ENCODE measurements at regions not wholly inside any gene's neighbourhood (a gene's known extent, or its start where the extent isn't known, plus 50 kb on each side); places are given as distances from the start of the nearest gene placed in this dataset.

DNA sequence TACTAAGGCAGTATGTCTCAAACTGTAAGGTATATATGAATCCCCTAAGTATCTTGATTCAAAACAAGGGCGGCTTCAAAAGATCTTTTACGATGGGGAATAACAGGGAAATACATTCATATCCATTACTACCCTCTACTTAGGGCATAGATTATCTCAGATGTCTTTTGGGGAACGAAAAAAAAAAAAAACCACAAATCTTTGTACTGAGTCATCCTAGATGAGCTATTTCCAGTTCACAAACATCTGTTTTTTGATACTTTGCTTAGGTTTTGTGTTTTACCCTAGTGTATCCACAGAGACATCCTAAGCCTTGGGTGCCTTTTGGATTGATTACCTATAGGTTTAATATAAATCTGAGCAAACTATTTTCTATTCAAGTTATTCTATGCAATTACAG lies 457.2 kb downstream of the NLGN4X start:
- H2AFZ ChIP-seq (ENCODE audit: control insufficient read depth, low read depth, low read length) = no peak overlapping the region
- H3K9ac ChIP-seq (ENCODE audit: control insufficient read depth, insufficient read depth, low read length) = no peak overlapping the region
- in situ Hi-C loops (cut with MboI) = no loop called here
- ATAC-seq (no peak), FAIRE-seq (no peak), DNase-seq (ENCODE audit: low read depth, low spot score) (no peak)
- H3K4me3 ChIP-seq = no peak overlapping the region
- H3K27me3 ChIP-seq (replicated peaks in 1 of 2; ENCODE audit: control insufficient read depth in 2 of 2, insufficient read depth in 2 of 2, low read length in 1 of 2) = no peaks in the 10 kb centered on the region
- RAD21 ChIA-PET (ENCODE audit: unreplicated experiment) = no interaction called here
- intact Hi-C loops (cut with micrococcal nuclease; ENCODE audit: unreplicated experiment) = no loop called here
- H3K27ac ChIP-seq (ENCODE audit: control insufficient read depth, insufficient read depth) = no peak overlapping the region
- POLR2A ChIA-PET = no interaction called here
- 19% methylated on average over 3 of the region's 3 CpGs for WGBS (ENCODE audit: insufficient coverage, insufficient replicate concordance, low lambda C conversion rate, missing lambda C conversion rate)
- H3K4me2 ChIP-seq (ENCODE audit: control insufficient read depth, insufficient read depth) = no peak overlapping the region
- SMC1A ChIA-PET (ENCODE audit: uncharacterized antibody, unreplicated experiment) = interaction anchor here (1.7 kb wide), 1 partner anchor 9 kb away, joined by 3 read pairs; no protein-coding TSS in a partner anchor
- CTCF ChIA-PET = no interaction called here
- BruUV-seq (replicated peaks) = no TSS peak
- no peak for TF ChIP-seq TAF1 (IDR thresholded peaks at IDR 0.05; ENCODE audit: borderline replicate concordance, low read depth, low read length)
- TF ChIP-seq ZNF24 (IDR thresholded peaks at IDR 0.05) = no peak
- TF ChIP-seq KLF5 (IDR thresholded peaks at IDR 0.05; ENCODE audit: partially characterized antibody) = no peak
- TF ChIP-seq SRF (IDR thresholded peaks at IDR 0.05; ENCODE audit: low read depth in 2 of 2, low read length in 2 of 2) = no peak
- no peak for TF ChIP-seq SMARCA5 (IDR thresholded peaks at IDR 0.05)
- no peak for TF ChIP-seq JUND (IDR thresholded peaks at IDR 0.05; ENCODE audit: low read depth, low read length)
- no peak for TF ChIP-seq TARDBP (IDR thresholded peaks at IDR 0.05; ENCODE audit: borderline replicate concordance)
- no peaks in the 10 kb centered on the region for H3K36me3 ChIP-seq (ENCODE audit: control insufficient read depth in 2 of 2, insufficient read depth in 2 of 2, low read length in 1 of 2)
- no peaks in the 10 kb centered on the region for H3K79me2 ChIP-seq (ENCODE audit: control insufficient read depth, insufficient read depth, low read length)
- no peaks in the 10 kb centered on the region for H3K9me3 ChIP-seq (replicated peaks; ENCODE audit: control insufficient read depth, insufficient read depth, low read length)
- H4K20me1 ChIP-seq (ENCODE audit: control insufficient read depth, insufficient read depth) = no peaks in the 10 kb centered on the region
- no peaks in the 10 kb centered on the region for H3K4me1 ChIP-seq (ENCODE audit: control insufficient read depth, insufficient read depth, low read length)

DNA sequence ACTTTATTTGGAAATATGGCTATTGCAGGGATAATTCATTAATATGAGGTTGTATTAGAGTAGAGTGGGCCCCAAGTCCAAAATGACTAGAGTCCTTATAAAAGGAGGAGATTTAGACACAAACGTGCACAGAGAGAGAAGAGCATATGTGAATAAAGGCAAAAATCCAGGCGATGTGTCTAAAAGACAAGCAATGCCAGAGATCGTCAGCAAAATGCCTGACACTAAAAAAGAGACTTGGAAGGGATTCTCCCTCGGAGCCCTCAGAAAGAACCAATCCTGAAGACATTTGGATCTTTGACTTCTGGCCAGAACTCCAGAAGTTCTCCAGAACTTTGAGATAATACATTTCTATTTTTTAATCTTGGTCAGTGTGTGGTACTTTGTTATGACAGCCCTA lies 472.1 kb downstream of the NLGN4X start:
- no peaks in the 10 kb centered on the region for H3K4me1 ChIP-seq (ENCODE audit: control insufficient read depth, insufficient read depth, low read length)
- no peak overlapping the region for H3K27ac ChIP-seq (ENCODE audit: control insufficient read depth, insufficient read depth)
- BruUV-seq (replicated peaks) = no TSS peak
- no peaks in the 10 kb centered on the region for H3K27me3 ChIP-seq (replicated peaks in 1 of 2; ENCODE audit: control insufficient read depth in 2 of 2, insufficient read depth in 2 of 2, low read length in 1 of 2)
- no peak overlapping the region for H3K9ac ChIP-seq (ENCODE audit: control insufficient read depth, insufficient read depth, low read length)
- 18% methylated on average over 4 of the region's 4 CpGs for WGBS (ENCODE audit: insufficient coverage, insufficient replicate concordance, low lambda C conversion rate, missing lambda C conversion rate)
- H3K4me3 ChIP-seq = no peak overlapping the region
- no peak for DNase-seq (ENCODE audit: low read depth, low spot score)
- ChIA-PET SMC1A (ENCODE audit: uncharacterized antibody, unreplicated experiment) (no interaction called here), POLR2A (no interaction called here), RAD21 (ENCODE audit: unreplicated experiment) (no interaction called here), CTCF (no interaction called here)
- no peaks in the 10 kb centered on the region for H3K9me3 ChIP-seq (replicated peaks; ENCODE audit: control insufficient read depth, insufficient read depth, low read length)
- FAIRE-seq = no peak
- H2AFZ ChIP-seq (ENCODE audit: control insufficient read depth, low read depth, low read length) = no peak overlapping the region
- in situ Hi-C loops (cut with MboI) = no loop called here
- H4K20me1 ChIP-seq (ENCODE audit: control insufficient read depth, insufficient read depth) = no peaks in the 10 kb centered on the region
- intact Hi-C loops (cut with micrococcal nuclease; ENCODE audit: unreplicated experiment) = no loop called here
- no peaks in the 10 kb centered on the region for H3K79me2 ChIP-seq (ENCODE audit: control insufficient read depth, insufficient read depth, low read length)
- TF ChIP-seq WRNIP1 (IDR thresholded peaks at IDR 0.05; ENCODE audit: borderline replicate concordance, low read depth, low read length) (no peak), ZNF207 (IDR thresholded peaks at IDR 0.05; ENCODE audit: borderline replicate concordance) (no peak), SMAD1 (IDR thresholded peaks at IDR 0.05; ENCODE audit: low read depth, partially characterized antibody) (no peak)
- TF ChIP-seq, protein P1, sequence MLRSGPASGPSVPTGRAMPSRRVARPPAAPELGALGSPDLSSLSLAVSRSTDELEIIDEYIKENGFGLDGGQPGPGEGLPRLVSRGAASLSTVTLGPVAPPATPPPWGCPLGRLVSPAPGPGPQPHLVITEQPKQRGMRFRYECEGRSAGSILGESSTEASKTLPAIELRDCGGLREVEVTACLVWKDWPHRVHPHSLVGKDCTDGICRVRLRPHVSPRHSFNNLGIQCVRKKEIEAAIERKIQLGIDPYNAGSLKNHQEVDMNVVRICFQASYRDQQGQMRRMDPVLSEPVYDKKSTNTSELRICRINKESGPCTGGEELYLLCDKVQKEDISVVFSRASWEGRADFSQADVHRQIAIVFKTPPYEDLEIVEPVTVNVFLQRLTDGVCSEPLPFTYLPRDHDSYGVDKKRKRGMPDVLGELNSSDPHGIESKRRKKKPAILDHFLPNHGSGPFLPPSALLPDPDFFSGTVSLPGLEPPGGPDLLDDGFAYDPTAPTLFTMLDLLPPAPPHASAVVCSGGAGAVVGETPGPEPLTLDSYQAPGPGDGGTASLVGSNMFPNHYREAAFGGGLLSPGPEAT (IDR thresholded peaks at IDR 0.05; ENCODE audit: low read depth) = no peak
- no peak for ATAC-seq
- no peaks in the 10 kb centered on the region for H3K36me3 ChIP-seq (ENCODE audit: control insufficient read depth in 2 of 2, insufficient read depth in 2 of 2, low read length in 1 of 2)
- H3K4me2 ChIP-seq (ENCODE audit: control insufficient read depth, insufficient read depth) = no peak overlapping the region

All from GM12878 (cell line).